ENCODE measurements at regions not wholly inside any gene's neighbourhood (a gene's known extent, or its start where the extent isn't known, plus 50 kb on each side); places are given as distances from the start of the nearest gene placed in this dataset.

GRCh38 chr2:7838669-7839068 is 843.2 kb upstream of the ID2 start:
- Mint-ChIP-seq H3K36me3 (ENCODE audit: unreplicated experiment) (peaks cover 6% of the 10 kb centered on the region), H3K27ac (ENCODE audit: unreplicated experiment) (no peak overlapping the region), H3K27me3 (ENCODE audit: unreplicated experiment) (no peaks in the 10 kb centered on the region), H3K4me3 (ENCODE audit: unreplicated experiment) (no peak overlapping the region), H3K9me3 (ENCODE audit: unreplicated experiment) (no peaks in the 10 kb centered on the region), H3K4me1 (ENCODE audit: low read depth, unreplicated experiment) (no peaks in the 10 kb centered on the region)
- no peak for DNase-seq
- TF ChIP-seq, protein P1, sequence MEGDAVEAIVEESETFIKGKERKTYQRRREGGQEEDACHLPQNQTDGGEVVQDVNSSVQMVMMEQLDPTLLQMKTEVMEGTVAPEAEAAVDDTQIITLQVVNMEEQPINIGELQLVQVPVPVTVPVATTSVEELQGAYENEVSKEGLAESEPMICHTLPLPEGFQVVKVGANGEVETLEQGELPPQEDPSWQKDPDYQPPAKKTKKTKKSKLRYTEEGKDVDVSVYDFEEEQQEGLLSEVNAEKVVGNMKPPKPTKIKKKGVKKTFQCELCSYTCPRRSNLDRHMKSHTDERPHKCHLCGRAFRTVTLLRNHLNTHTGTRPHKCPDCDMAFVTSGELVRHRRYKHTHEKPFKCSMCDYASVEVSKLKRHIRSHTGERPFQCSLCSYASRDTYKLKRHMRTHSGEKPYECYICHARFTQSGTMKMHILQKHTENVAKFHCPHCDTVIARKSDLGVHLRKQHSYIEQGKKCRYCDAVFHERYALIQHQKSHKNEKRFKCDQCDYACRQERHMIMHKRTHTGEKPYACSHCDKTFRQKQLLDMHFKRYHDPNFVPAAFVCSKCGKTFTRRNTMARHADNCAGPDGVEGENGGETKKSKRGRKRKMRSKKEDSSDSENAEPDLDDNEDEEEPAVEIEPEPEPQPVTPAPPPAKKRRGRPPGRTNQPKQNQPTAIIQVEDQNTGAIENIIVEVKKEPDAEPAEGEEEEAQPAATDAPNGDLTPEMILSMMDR (IDR thresholded peaks at IDR 0.05; ENCODE audit: partially characterized antibody, unreplicated experiment): no peak

- H3K4me1 Mint-ChIP-seq (ENCODE audit: low read depth, unreplicated experiment): no peaks in the 10 kb centered on the region
- no peak overlapping the region for H3K27ac Mint-ChIP-seq (ENCODE audit: unreplicated experiment)
- H3K9me3 Mint-ChIP-seq (ENCODE audit: unreplicated experiment): no peaks in the 10 kb centered on the region
- DNase-seq: no peak
- no peak overlapping the region for H3K4me3 Mint-ChIP-seq (ENCODE audit: unreplicated experiment)
- peaks cover 6% of the 10 kb centered on the region for H3K36me3 Mint-ChIP-seq (ENCODE audit: unreplicated experiment)
- TF ChIP-seq, protein P1 (IDR thresholded peaks at IDR 0.05; ENCODE audit: partially characterized antibody, unreplicated experiment): no peak
- no peaks in the 10 kb centered on the region for H3K27me3 Mint-ChIP-seq (ENCODE audit: unreplicated experiment)
Measured at GRCh38 chr2:7840651-7841380, 841.0 kb upstream of the ID2 start.

DNA sequence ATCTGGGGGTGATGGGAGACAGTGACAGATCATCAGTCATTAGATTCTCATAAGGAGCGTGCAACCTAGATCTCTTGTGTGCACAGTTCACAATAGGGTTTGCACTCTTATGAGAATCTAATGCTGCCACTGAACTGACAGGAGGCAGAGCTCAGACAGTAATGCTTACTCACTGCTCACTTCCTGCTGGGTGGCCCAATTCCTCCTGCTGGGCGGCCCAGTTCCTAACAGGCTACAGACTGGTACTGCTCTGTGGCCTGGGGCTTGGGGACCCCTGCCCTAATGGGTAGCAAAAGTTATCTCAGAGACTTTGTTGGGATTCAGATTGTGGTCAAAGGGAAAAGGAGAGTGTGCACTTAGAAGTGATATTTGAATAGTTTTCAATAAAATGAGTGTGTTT is 840.1 kb upstream of the ID2 start:
- TF ChIP-seq, protein P1 (IDR thresholded peaks at IDR 0.05; ENCODE audit: partially characterized antibody, unreplicated experiment): no peak
- Mint-ChIP-seq H3K36me3 (ENCODE audit: unreplicated experiment) (peaks cover 6% of the 10 kb centered on the region), H3K27ac (ENCODE audit: unreplicated experiment) (no peak overlapping the region), H3K4me3 (ENCODE audit: unreplicated experiment) (no peak overlapping the region), H3K27me3 (ENCODE audit: unreplicated experiment) (no peaks in the 10 kb centered on the region), H3K4me1 (ENCODE audit: low read depth, unreplicated experiment) (no peaks in the 10 kb centered on the region), H3K9me3 (ENCODE audit: unreplicated experiment) (no peaks in the 10 kb centered on the region)
- no peak for DNase-seq

GRCh38 chr2:7844414-7844965 is 837.4 kb upstream of the ID2 start:
- H3K36me3 Mint-ChIP-seq (ENCODE audit: unreplicated experiment): peaks cover 6% of the 10 kb centered on the region
- H3K27me3 Mint-ChIP-seq (ENCODE audit: unreplicated experiment): no peaks in the 10 kb centered on the region
- no peak overlapping the region for H3K4me3 Mint-ChIP-seq (ENCODE audit: unreplicated experiment)
- no peaks in the 10 kb centered on the region for H3K4me1 Mint-ChIP-seq (ENCODE audit: low read depth, unreplicated experiment)
- no peak for DNase-seq
- TF ChIP-seq, protein P1 (IDR thresholded peaks at IDR 0.05; ENCODE audit: partially characterized antibody, unreplicated experiment): no peak
- no peaks in the 10 kb centered on the region for H3K9me3 Mint-ChIP-seq (ENCODE audit: unreplicated experiment)
- no peak overlapping the region for H3K27ac Mint-ChIP-seq (ENCODE audit: unreplicated experiment)

GRCh38 chr2:7845332-7845731 is 836.5 kb upstream of the ID2 start:
- H3K27ac Mint-ChIP-seq (ENCODE audit: unreplicated experiment): no peak overlapping the region
- peaks cover 6% of the 10 kb centered on the region for H3K36me3 Mint-ChIP-seq (ENCODE audit: unreplicated experiment)
- TF ChIP-seq, protein P1 (IDR thresholded peaks at IDR 0.05; ENCODE audit: partially characterized antibody, unreplicated experiment): no peak
- no peak overlapping the region for H3K4me3 Mint-ChIP-seq (ENCODE audit: unreplicated experiment)
- no peaks in the 10 kb centered on the region for H3K9me3 Mint-ChIP-seq (ENCODE audit: unreplicated experiment)
- no peak for DNase-seq
- H3K27me3 Mint-ChIP-seq (ENCODE audit: unreplicated experiment): no peaks in the 10 kb centered on the region
- H3K4me1 Mint-ChIP-seq (ENCODE audit: low read depth, unreplicated experiment): no peaks in the 10 kb centered on the region
